ENCODE measurements at regions not wholly inside any gene's neighbourhood (a gene's known extent, or its start where the extent isn't known, plus 50 kb on each side); places are given as distances from the start of the nearest gene placed in this dataset.

DNA sequence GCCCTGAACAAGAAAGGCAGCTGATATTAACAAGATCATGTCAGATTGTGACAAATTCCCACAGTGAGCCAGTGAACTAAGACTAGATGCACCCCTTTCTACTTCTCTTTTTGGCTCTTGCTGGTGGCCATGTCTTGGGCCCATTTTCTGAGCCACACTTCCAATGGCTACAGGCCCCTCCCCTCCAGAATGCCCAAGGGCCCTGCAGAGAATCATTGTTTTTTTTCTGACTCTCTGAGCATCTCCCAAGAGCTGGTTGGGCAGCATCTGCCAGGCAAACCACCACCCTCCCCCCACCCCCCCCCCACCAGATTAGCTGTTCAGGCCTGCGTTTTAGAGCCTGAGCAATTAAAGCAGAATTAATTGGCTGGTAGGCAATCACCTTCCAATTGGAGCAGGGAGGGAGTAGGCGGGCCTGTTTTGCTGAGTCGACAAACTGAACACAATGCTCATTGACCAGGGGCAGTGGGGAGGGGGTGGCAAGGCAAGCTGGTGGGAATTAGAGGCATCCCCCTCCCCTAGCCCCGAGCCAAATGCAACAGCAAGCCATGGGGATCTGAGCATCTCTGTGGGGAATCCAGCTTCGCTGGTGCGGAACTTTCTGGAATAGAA lies 541.4 kb downstream of the MN1 start:
- in situ Hi-C loops (cut with HindIII; ENCODE audit: low pct_unique_long_range_greater_than_20kb, low sequenced_read_pairs) = no loop called here
- TF ChIP-seq JUND (IDR thresholded peaks at IDR 0.05; ENCODE audit: low read depth) = no peak
- no peak for DNase-seq (ENCODE audit: low read depth in 1 of 2, low spot score in 1 of 2)

DNA sequence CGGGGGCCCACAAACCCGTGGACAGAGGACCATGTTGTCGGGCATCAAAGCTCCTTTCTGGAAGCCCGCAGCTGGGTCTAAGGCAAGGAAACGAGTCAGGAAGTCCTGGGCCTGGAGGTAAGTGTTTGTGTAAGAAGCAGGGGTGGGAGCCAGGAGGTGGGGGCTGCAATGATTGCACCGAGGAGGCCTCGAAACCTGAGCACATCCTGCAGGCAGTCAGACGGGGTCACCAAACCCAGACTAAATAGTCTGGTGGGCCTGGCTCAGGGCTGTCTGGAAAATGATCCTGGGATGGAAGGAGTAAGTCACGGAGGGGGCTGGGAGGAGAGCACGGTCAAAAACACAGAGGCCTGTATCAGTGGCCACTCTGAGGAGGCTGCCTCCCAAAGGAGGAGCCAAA lies 539.2 kb downstream of the MN1 start:
- in situ Hi-C loops (cut with HindIII; ENCODE audit: low pct_unique_long_range_greater_than_20kb, low sequenced_read_pairs) = no loop called here
- no peak for TF ChIP-seq JUND (IDR thresholded peaks at IDR 0.05; ENCODE audit: low read depth)
- DNase-seq (ENCODE audit: low read depth in 1 of 2, low spot score in 1 of 2) = no peak

DNA sequence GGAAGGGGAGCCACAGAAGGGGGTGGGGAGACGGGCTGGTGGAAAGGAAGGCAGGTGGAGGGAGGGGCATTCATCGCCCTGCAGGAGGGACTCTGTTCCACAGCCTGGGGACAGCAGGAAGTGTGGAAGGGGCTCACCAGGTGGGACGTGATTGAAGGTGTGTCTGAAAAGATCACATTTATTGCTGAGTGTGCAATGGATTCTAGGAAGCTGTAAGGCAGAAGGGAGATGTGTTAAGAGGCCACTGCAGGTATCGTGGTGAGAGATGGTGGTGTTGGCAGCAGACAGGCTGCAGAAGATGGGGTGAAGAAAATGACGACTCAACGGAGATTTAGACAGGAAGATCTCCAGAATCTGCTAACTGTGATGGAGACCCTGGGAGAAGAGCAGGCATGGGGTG lies 537.4 kb downstream of the MN1 start:
- DNase-seq (ENCODE audit: low read depth in 1 of 2, low spot score in 1 of 2) = no peak
- no peak for TF ChIP-seq JUND (IDR thresholded peaks at IDR 0.05; ENCODE audit: low read depth)
- in situ Hi-C loops (cut with HindIII; ENCODE audit: low pct_unique_long_range_greater_than_20kb, low sequenced_read_pairs) = no loop called here

DNA sequence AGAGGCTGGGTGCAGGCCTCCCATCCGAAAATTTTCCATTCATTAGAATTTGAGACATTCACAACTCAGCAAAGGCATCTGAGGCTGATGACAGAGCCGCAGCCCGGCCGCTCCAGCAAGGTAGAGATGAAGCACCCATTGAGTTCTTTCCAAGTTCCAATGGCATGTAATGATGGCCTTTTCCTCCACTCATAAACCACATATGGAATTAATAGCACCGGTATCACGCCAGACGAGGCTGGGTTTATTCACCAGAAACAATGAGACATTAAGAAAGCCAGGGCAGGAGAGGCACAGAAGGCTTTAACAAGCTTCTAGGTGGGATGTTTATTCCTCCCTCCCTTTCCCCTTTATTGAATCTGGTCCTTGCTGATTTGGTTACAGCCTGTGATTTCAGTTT lies 534.4 kb downstream of the MN1 start:
- DNase-seq (ENCODE audit: low read depth in 1 of 2, low spot score in 1 of 2) = no peak
- in situ Hi-C loops (cut with HindIII; ENCODE audit: low pct_unique_long_range_greater_than_20kb, low sequenced_read_pairs) = no loop called here
- TF ChIP-seq JUND (IDR thresholded peaks at IDR 0.05; ENCODE audit: low read depth) = no peak

DNA sequence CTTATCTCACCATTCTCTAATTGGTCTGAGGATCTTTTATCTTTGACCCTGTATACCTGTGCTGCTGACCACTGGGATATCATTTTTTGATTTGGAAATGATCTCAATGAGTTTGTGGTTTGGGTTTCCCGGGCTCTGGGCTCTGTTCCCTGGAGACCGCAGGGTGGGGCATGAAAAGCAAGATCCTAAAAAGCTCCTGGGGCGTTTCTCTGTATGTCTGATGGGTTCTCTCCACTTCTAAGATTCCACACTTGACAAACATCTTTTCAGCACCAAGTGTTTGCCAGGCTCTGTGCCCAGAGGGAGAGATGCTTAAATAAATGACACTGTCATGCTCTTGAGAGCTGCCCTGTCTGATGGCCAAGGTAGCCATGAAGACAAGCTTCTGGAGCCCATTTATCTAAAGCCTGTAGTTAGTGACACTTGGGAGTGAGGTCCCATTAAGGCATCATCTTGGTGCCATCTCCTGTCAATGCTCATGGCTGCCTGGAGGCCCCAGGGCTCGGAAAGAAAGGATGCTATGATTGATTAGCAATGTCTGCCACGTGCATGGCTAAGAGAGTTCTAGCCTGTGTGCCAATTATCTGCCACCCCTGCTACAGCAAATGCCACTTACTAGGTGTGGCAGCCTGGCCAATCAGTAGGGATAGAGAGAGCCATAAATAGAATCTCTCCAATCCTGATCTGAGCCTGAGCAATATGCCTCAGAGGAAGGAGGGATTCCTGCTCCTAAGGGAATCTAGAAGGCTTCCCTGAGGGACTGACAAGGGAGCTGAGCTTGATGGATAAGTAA lies 531.6 kb downstream of the MN1 start:
- no peak for TF ChIP-seq JUND (IDR thresholded peaks at IDR 0.05; ENCODE audit: low read depth)
- no peak for DNase-seq (ENCODE audit: low read depth in 1 of 2, low spot score in 1 of 2)
- in situ Hi-C loops (cut with HindIII; ENCODE audit: low pct_unique_long_range_greater_than_20kb, low sequenced_read_pairs) = no loop called here

DNA sequence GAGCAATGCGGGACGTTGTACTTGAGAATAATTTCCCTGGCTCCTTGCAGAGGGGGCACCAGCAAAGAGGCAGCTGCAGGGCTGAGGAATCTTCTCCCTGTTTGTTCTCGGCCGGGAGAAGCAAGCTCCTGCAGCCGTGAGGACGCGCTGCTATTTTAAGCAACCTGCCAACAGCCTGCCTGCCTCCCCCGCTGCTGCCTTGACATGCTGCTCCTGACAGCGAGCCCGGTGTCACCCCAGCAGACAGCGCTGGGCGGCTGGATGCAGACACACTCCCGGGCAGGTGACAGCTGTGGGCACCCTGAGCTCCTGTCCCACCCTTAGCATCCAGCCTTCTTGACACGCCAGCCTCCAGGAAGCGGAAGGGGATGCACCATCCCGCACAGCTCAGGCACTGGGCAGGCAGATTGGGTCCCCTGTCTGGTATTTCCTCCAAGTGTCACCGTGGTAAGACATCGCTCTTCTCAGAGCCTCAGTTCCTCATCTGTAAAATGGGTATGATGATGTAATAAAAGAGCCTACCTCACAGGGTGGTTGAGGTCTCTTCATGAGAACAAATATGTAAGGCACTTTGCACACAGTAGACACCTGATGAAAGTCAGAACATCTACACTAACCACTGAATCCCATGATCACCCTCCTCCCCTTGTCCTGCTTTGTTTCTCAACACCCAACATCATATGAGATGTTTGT lies 530.6 kb downstream of the MN1 start:
- in situ Hi-C loops (cut with HindIII; ENCODE audit: low pct_unique_long_range_greater_than_20kb, low sequenced_read_pairs) = no loop called here
- TF ChIP-seq JUND (IDR thresholded peaks at IDR 0.05; ENCODE audit: low read depth) = no peak
- DNase-seq (ENCODE audit: low read depth in 1 of 2, low spot score in 1 of 2) = no peak

DNA sequence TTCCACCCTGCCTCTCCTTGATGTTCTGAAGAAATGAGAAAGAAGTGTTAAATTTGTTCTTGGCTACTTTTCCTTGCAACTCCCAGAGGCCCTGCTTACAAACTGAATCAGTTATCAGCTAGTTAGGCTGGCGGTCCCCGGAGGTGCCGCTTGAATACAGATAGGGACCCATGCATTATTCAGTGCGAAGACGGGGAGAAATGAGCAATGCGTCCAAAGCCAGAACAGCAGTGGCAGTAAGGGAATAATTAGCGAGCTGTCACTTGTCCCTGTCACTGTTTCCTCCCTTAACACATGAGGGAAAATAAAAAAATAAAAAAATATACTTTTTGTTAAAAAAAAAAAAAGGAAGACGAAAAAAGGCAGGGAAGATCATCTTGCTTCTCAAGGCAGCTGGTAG lies 528.1 kb downstream of the MN1 start:
- in situ Hi-C loops (cut with HindIII; ENCODE audit: low pct_unique_long_range_greater_than_20kb, low sequenced_read_pairs) = no loop called here
- no peak for DNase-seq (ENCODE audit: low read depth in 1 of 2, low spot score in 1 of 2)
- no peak for TF ChIP-seq JUND (IDR thresholded peaks at IDR 0.05; ENCODE audit: low read depth)

DNA sequence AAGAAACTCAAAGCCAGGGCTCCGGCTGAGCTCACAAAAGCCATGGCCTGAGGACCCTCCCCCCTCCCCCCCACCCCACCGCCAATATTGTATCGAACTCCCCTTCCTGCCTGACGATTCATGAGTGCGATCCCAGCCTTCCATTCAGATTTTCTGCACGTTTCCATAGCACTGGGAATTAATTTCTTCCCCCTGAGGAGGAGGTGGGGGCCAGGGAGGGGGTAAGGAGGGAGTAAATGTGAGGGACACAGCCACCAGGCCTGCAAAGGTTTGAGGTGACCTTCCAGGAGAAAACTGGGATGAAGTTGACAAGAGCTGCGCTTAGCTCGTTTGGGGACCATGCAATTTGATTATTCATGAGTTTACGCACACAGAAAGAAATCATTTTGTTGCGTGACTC lies 527.7 kb downstream of the MN1 start:
- DNase-seq (ENCODE audit: low read depth in 1 of 2, low spot score in 1 of 2) = no peak
- no peak for TF ChIP-seq JUND (IDR thresholded peaks at IDR 0.05; ENCODE audit: low read depth)
- in situ Hi-C loops (cut with HindIII; ENCODE audit: low pct_unique_long_range_greater_than_20kb, low sequenced_read_pairs) = no loop called here

DNA sequence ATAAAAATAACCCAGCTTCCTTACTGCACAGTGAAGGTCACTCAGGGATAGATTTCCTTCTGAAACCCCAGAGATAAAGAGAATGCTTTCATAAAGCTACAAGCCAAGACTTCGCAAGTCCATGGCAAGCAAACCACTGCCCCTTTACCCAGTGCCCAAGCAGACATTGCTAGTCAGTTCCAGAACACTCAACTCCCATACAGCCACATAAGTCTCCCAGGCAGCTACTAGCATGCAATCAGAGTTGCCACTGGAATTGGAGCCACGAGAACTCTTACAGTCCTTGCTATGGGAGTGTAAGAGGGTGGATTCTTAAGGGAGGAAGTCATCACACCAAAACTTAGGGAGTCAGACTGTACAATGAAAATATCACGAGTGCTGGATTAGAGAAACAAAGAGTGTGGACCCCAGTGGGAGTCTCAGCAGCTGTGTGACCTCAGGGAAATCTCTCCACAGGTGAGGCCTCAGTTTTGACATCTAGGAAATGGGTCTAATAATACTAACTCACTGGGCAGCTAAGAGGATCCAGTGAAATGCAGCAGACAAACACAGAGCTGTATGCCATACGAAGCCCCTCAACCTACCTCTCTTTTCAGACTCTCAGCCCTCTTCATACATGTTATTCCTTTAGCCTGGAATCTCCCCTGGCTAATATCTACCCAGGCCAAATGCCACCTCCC lies 526.6 kb downstream of the MN1 start:
- DNase-seq (ENCODE audit: low read depth in 1 of 2, low spot score in 1 of 2) = no peak
- no peak for TF ChIP-seq JUND (IDR thresholded peaks at IDR 0.05; ENCODE audit: low read depth)
- in situ Hi-C loops (cut with HindIII; ENCODE audit: low pct_unique_long_range_greater_than_20kb, low sequenced_read_pairs) = no loop called here

DNA sequence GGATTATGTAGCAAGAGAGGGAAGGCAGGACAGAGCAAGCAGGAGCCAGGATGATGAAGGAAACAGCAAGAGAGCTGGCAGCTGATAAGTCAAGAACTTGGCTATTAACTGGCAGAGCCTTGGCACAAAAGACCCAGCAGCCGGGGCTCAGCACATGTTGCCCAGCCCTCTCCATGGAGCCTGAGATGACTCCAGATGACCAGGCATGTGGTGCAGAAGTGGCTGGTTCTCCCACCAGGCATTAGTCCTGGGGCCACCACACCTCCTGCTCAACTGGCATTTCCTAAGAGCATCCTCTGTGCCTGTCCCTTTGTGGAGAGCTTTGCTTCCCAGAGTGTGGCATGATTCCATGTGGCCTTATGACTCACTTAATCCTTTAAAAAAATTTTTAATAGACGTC lies 522.6 kb downstream of the MN1 start:
- in situ Hi-C loops (cut with HindIII; ENCODE audit: low pct_unique_long_range_greater_than_20kb, low sequenced_read_pairs) = no loop called here
- DNase-seq (ENCODE audit: low read depth in 1 of 2, low spot score in 1 of 2) = no peak

DNA sequence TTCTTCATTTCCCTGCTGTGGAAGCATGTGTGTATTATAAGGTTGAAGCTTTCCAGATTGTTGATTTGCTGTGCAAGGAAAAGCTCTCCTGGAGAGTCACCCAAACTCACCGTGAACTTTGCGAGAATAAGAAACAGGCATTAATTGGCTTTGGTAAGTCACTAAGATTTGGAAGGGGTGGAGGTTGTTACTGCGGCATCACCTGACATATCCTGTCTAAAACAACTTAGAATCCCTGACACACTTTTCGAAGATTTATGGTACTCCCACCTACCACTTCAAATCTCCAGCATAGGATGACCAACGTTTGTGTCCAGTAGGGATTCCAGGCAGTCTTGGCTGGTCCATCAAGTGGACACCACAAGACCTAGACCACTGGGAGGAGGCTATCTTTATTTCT lies 518.3 kb downstream of the MN1 start:
- TF ChIP-seq JUND (IDR thresholded peaks at IDR 0.05; ENCODE audit: low read depth) = no peak
- DNase-seq (ENCODE audit: low read depth in 1 of 2, low spot score in 1 of 2) = no peak
- in situ Hi-C loops (cut with HindIII; ENCODE audit: low pct_unique_long_range_greater_than_20kb, low sequenced_read_pairs) = no loop called here

More for the DNA sequence above, 522.6 kb downstream of the MN1 start:
- no peak for TF ChIP-seq JUND (IDR thresholded peaks at IDR 0.05; ENCODE audit: low read depth)

DNA sequence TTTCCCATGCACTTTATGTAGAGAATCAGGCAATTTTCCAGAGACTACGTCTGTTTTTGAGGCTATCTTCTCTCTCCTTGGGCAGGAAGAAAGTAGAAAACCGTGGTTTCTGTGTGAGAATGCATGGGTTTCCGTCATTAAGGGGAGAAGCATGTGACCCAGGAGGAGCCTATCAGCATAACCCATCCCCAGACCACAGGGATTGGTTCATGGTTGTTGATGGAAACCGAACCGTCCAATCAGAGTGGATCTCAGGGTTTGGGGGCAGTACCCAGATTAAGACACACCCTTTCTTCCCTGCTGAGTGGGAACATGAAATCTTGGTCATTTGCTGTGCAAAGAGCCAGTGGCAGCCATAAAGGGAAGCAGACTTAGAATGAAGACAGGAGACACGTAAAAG lies 517.8 kb downstream of the MN1 start:
- in situ Hi-C loops (cut with HindIII; ENCODE audit: low pct_unique_long_range_greater_than_20kb, low sequenced_read_pairs) = no loop called here
- no peak for TF ChIP-seq JUND (IDR thresholded peaks at IDR 0.05; ENCODE audit: low read depth)
- peak in 1 of 2 experiments; percentile 32 for DNase-seq (ENCODE audit: low read depth in 1 of 2, low spot score in 1 of 2)

DNA sequence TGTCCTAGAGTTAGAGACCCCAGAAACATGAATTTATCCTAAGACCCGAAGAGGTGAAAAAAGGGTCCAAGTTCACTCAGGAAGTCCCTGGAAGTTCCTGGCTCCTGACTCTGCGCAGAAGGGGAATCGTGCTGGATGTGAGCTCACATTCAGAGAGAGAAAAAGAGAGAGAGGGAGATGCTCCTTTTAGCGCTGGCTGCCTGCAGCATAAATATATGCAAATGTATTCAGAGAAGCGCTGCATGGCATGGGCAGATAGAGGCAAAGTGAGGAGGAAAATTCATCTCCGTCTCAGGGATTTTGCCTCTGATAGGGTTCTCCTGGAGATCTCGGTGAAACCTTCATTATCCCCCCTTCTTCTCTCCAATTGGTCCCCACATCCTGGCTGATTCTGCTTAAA lies 517.2 kb downstream of the MN1 start:
- TF ChIP-seq JUND (IDR thresholded peaks at IDR 0.05; ENCODE audit: low read depth) = no peak
- in situ Hi-C loops (cut with HindIII; ENCODE audit: low pct_unique_long_range_greater_than_20kb, low sequenced_read_pairs) = no loop called here

More for the DNA sequence above, 517.2 kb downstream of the MN1 start:
- no peak for DNase-seq (ENCODE audit: low read depth in 1 of 2, low spot score in 1 of 2)
